RWPE1 (cell line): ENCODE measurements at regions not wholly inside any gene's neighbourhood (a gene's known extent, or its start where the extent isn't known, plus 50 kb on each side); places are given as distances from the start of the nearest gene placed in this dataset.
"Not testable (repeated sequence)": the region's sequence is repeated elsewhere in the genome, so short reads cannot be mapped to it uniquely, and the experiment has no call there.

Experiments used
- CTCF ChIA-PET: fragments of 350-600 bp; sonication (Branson Sonifier 250); formaldehyde crosslinking; extraction: SDS; loops from one replicate; lab custom pipeline; 2021; lab: Yijun Ruan, JAX
- POLR2A ChIA-PET: fragments of 400-600 bp; formaldehyde crosslinking; extraction: SDS; loops from one replicate; lab custom pipeline; 2020; ENCODE audit warnings: antibody characterized with exemption; ENCODE audit not compliant: low non-redundant PET; lab: Yijun Ruan, JAX
- DNase-seq: peaks from one replicate; pipeline ENCODE4 v3.0.0; 2012; ENCODE audit warnings: low spot score
- H3K27ac ChIP-seq: fragments of 450-650 bp; 2 replicates; pipeline ENCODE4 v1.5.1; 2017
- CTCF ChIP-seq: fragments of 450-650 bp; conservative IDR thresholded peaks from 2 replicates; pipeline ENCODE4 v1.5.1; 2017; ENCODE audit warnings: low read depth, mild to moderate bottlenecking

GRCh38 chr11:38538866-38539680 is 1941.0 kb upstream of the RAG2 start:
- CTCF ChIA-PET: no interaction called here
- H3K27ac ChIP-seq: no peak overlapping the region
- TF ChIP-seq CTCF: no peak
- no peak for DNase-seq
- POLR2A ChIA-PET: no interaction called here

- POLR2A ChIA-PET: no interaction called here
- no peak for DNase-seq
- no peak overlapping the region for H3K27ac ChIP-seq
- no peak for TF ChIP-seq CTCF
- CTCF ChIA-PET: interaction anchor here (0.8 kb wide), 1 partner anchor 260 kb away, joined by 6 read pairs; no protein-coding TSS in a partner anchor
These were observed 1932.2 kb upstream of the RAG2 start for GRCh38 chr11:38530226-38530625.

GRCh38 chr11:38524945-38525344 is 1926.9 kb upstream of the RAG2 start:
- no peak overlapping the region for H3K27ac ChIP-seq
- DNase-seq: no peak
- CTCF ChIA-PET: interaction anchor here (0.7 kb wide), 1 partner anchor 180 kb away, joined by 4 read pairs; no protein-coding TSS in a partner anchor
- no peak for TF ChIP-seq CTCF
- POLR2A ChIA-PET: no interaction called here

GRCh38 chr11:38517991-38518390 is 1920.0 kb upstream of the RAG2 start:
- CTCF ChIA-PET: no interaction called here
- H3K27ac ChIP-seq: no peak overlapping the region

GRCh38 chr11:38512830-38513229 is 1914.8 kb upstream of the RAG2 start:
- DNase-seq, H3K27ac ChIP-seq, POLR2A ChIA-PET, CTCF ChIA-PET: not testable (repeated sequence)

More at GRCh38 chr11:38517991-38518390, 1920.0 kb upstream of the RAG2 start:
- DNase-seq: no peak
- POLR2A ChIA-PET: no interaction called here
- TF ChIP-seq CTCF: no peak

GRCh38 chr11:38510041-38510440 is 1912.0 kb upstream of the RAG2 start:
- no peak for TF ChIP-seq CTCF
- POLR2A ChIA-PET: no interaction called here

GRCh38 chr11:38503876-38504275 is 1905.8 kb upstream of the RAG2 start:
- no peak for TF ChIP-seq CTCF
- CTCF ChIA-PET: no interaction called here
- DNase-seq: no peak
- H3K27ac ChIP-seq: no peak overlapping the region
- POLR2A ChIA-PET: interaction anchor here (0.6 kb wide), 1 partner anchor 426 kb away, joined by 4 read pairs; no protein-coding TSS in a partner anchor

More at GRCh38 chr11:38510041-38510440, 1912.0 kb upstream of the RAG2 start:
- no peak overlapping the region for H3K27ac ChIP-seq
- no peak for DNase-seq
- CTCF ChIA-PET: interaction anchor here (0.7 kb wide), 1 partner anchor 12 kb away, joined by 3 read pairs; no protein-coding TSS in a partner anchor
